AG04450 (cell line): ENCODE measurements at regions not wholly inside any gene's neighbourhood (a gene's known extent, or its start where the extent isn't known, plus 50 kb on each side); places are given as distances from the start of the nearest gene placed in this dataset.
"Not testable (repeated sequence)": the region's sequence is repeated elsewhere in the genome, so short reads cannot be mapped to it uniquely, and the experiment has no call there.

Experiments
- CTCF ChIA-PET: fragments of 300-600, 350-600 bp; formaldehyde crosslinking; extraction: SDS; loops from one replicate; lab custom pipeline; 2022; ENCODE audit warnings: antibody characterized with exemption, inconsistent platforms; lab: Charles Lee
- POLR2A ChIA-PET: fragments of 350-600 bp; formaldehyde crosslinking; extraction: SDS; loops from one replicate; lab custom pipeline; 2021; ENCODE audit warnings: antibody characterized with exemption, inconsistent platforms; lab: Yijun Ruan, JAX
- DNase-seq: peaks from one replicate; pipeline ENCODE4 v3.0.0-alpha.2; 2011; ENCODE audit warnings: low read depth, low spot score
- H3K27ac ChIP-seq: one replicate; pipeline ENCODE4 v1.5.1; 2012; ENCODE audit warnings: low read depth, low read length, control low read depth
- H3K27me3 ChIP-seq: one replicate; pipeline ENCODE4 v1.6.0; 2012; ENCODE audit warnings: low read length; ENCODE audit not compliant: control insufficient read depth, insufficient read depth
- H3K4me3 ChIP-seq: 2 replicates; pipeline ENCODE4 v1.5.1; 2011; ENCODE audit warnings: mild to moderate bottlenecking, low read depth, low read length, control low read depth
- H3K9me3 ChIP-seq: 2 replicates; pipeline ENCODE4 v1.5.1; 2012; ENCODE audit warnings: low read length; ENCODE audit not compliant: control insufficient read depth, insufficient read depth
- CTCF ChIP-seq: IDR thresholded peaks from 2 replicates; pipeline ENCODE4 v1.5.1; 2011; ENCODE audit warnings: low read depth, low read length, control low read depth, inconsistent platforms

- Histone ChIP-seq H3K27me3 (no peaks in the 10 kb centered on the region), H3K4me3 (no peak overlapping the region), H3K9me3 (peaks cover 4% of the 10 kb centered on the region; the same call in 1 of the 2 replicates), H3K27ac (no peak overlapping the region)
- no peak for TF ChIP-seq CTCF
- no peak for DNase-seq
- ChIA-PET POLR2A (no interaction called here), CTCF (no interaction called here)
These were observed 283.9 kb upstream of the FGF13 start for GRCh38 chrX:138995458-138995857.

GRCh38 chrX:138990425-138990824 lies 278.9 kb upstream of the FGF13 start:
- H3K27ac ChIP-seq, CTCF ChIA-PET, H3K27me3 ChIP-seq, DNase-seq, H3K9me3 ChIP-seq, H3K4me3 ChIP-seq, POLR2A ChIA-PET: not testable (repeated sequence)

- H3K4me3 ChIP-seq, result no peak overlapping the region
- no peak overlapping the region for H3K27ac ChIP-seq
- no peaks in the 10 kb centered on the region for H3K9me3 ChIP-seq
- no peaks in the 10 kb centered on the region for H3K27me3 ChIP-seq
- no peak for DNase-seq
- CTCF ChIA-PET, result no interaction called here
- POLR2A ChIA-PET, result no interaction called here
- TF ChIP-seq CTCF, result no peak
These were observed 275.3 kb upstream of the FGF13 start for GRCh38 chrX:138986866-138987265.

GRCh38 chrX:138986235-138986634 lies 274.7 kb upstream of the FGF13 start:
- no peak for DNase-seq
- Histone ChIP-seq H3K27ac (no peak overlapping the region), H3K27me3 (no peaks in the 10 kb centered on the region), H3K4me3 (no peak overlapping the region), H3K9me3 (no peaks in the 10 kb centered on the region)
- TF ChIP-seq CTCF, result no peak
- ChIA-PET POLR2A (no interaction called here), CTCF (no interaction called here)

GRCh38 chrX:138982365-138982764 lies 270.8 kb upstream of the FGF13 start:
- no peaks in the 10 kb centered on the region for H3K27me3 ChIP-seq
- ChIA-PET CTCF (no interaction called here), POLR2A (no interaction called here)
- no peak overlapping the region for H3K4me3 ChIP-seq
- no peak for DNase-seq
- no peak for TF ChIP-seq CTCF
- no peaks in the 10 kb centered on the region for H3K9me3 ChIP-seq
- no peak overlapping the region for H3K27ac ChIP-seq

- ChIA-PET POLR2A (no interaction called here), CTCF (no interaction called here)
- no peak for TF ChIP-seq CTCF
These were observed 253.0 kb upstream of the FGF13 start for GRCh38 chrX:138964501-138964900.

GRCh38 chrX:138962419-138962818 lies 250.9 kb upstream of the FGF13 start:
- DNase-seq, CTCF ChIA-PET, H3K4me3 ChIP-seq: not testable (repeated sequence)

More at GRCh38 chrX:138964501-138964900, 253.0 kb upstream of the FGF13 start:
- H3K27ac ChIP-seq, result no peak overlapping the region
- H3K27me3 ChIP-seq, result no peaks in the 10 kb centered on the region
- H3K4me3 ChIP-seq, result no peak overlapping the region
- H3K9me3 ChIP-seq, result no peaks in the 10 kb centered on the region
- DNase-seq, result no peak

More at GRCh38 chrX:138962419-138962818, 250.9 kb upstream of the FGF13 start:
- H3K9me3 ChIP-seq, POLR2A ChIA-PET, H3K27ac ChIP-seq, H3K27me3 ChIP-seq: not testable (repeated sequence)
